ENCODE measurements at regions not wholly inside any gene's neighbourhood (a gene's known extent, or its start where the extent isn't known, plus 50 kb on each side); places are given as distances from the start of the nearest gene placed in this dataset.

DNA sequence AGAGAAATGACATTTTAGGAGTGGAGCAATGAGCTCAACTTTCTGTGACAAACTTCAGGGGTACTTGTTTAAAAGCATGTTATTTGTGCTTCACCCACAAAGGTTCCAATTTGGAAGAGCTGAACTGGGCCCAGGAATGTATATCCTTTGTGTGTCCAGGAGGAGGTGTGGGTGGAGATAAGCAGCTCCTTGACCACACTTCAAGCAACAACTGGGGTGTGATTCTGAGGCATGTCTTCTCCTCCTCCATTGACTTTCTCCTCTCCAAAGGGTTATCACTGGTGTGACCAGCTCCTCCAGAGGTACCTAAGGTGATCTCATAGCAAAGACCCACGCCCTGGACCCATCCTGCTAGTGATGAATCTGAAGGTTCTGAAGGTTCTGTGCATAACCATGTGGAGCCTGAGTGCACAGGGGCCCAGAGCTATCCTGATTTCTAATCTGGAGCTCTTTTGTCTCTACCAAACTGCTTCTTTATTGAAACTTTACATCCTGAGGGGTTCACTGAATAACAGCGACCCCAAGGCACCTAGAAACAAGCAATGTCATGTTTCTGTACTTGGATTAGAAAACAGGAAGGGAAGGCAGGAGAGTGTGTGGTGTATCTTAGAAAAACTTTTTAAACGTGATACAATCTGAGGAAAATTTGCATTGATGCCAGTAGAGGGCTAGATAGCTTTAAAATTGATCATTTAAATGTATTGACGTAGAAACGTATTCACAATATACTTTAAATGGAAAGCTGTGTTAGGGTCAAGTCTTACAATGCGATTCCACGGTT lies 60.9 kb upstream of the CD93 start:
- TF ChIP-seq POLR2AphosphoS5 (IDR thresholded peaks at IDR 0.05) = no peak
- TF ChIP-seq POLR2A (IDR thresholded peaks at IDR 0.05) = no peak
- TF ChIP-seq, protein P1, sequence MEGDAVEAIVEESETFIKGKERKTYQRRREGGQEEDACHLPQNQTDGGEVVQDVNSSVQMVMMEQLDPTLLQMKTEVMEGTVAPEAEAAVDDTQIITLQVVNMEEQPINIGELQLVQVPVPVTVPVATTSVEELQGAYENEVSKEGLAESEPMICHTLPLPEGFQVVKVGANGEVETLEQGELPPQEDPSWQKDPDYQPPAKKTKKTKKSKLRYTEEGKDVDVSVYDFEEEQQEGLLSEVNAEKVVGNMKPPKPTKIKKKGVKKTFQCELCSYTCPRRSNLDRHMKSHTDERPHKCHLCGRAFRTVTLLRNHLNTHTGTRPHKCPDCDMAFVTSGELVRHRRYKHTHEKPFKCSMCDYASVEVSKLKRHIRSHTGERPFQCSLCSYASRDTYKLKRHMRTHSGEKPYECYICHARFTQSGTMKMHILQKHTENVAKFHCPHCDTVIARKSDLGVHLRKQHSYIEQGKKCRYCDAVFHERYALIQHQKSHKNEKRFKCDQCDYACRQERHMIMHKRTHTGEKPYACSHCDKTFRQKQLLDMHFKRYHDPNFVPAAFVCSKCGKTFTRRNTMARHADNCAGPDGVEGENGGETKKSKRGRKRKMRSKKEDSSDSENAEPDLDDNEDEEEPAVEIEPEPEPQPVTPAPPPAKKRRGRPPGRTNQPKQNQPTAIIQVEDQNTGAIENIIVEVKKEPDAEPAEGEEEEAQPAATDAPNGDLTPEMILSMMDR (IDR thresholded peaks at IDR 0.05) = no peak
- no peaks in the 10 kb centered on the region for H3K27me3 ChIP-seq (replicated peaks; ENCODE audit: insufficient read depth)
- DNase-seq (ENCODE audit: low spot score) = no peak
- no peaks in the 10 kb centered on the region for H3K9me3 ChIP-seq
- WGBS = 76% methylated on average over 7 of the region's 7 CpGs
- intact Hi-C loops (cut with DNase I) = no loop called here
- H3K36me3 ChIP-seq = no peaks in the 10 kb centered on the region
- H3K4me1 ChIP-seq (replicated peaks) = no peaks in the 10 kb centered on the region
- no peak overlapping the region for H3K4me3 ChIP-seq
- H3K27ac ChIP-seq = no peak overlapping the region

DNA sequence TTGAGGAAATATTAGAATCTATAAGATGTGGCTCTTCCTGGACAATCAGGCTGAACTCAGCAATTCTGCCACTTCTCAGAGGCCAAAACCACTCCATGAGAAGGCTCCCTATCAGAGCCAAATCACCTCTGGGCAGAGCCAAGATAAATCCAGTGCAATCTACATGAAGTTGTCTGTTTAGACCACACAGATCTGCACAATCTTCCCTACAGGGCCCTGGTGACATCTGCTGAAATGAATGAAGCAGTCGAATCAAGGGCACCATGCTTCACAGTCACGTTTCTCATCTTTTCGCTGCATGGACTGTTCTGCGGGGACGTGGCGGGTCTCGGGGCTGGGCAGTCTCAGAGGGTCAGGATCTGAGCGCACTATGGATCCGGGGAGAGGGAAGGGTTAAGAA lies 60.1 kb upstream of the CD93 start:
- intact Hi-C loops (cut with DNase I) = no loop called here
- no peaks in the 10 kb centered on the region for H3K4me1 ChIP-seq (replicated peaks)
- H3K9me3 ChIP-seq = no peaks in the 10 kb centered on the region
- no peaks in the 10 kb centered on the region for H3K27me3 ChIP-seq (replicated peaks; ENCODE audit: insufficient read depth)
- H3K27ac ChIP-seq = no peak overlapping the region
- no peaks in the 10 kb centered on the region for H3K36me3 ChIP-seq
- TF ChIP-seq, protein P1 (IDR thresholded peaks at IDR 0.05) = no peak
- no peak for TF ChIP-seq POLR2A (IDR thresholded peaks at IDR 0.05)
- TF ChIP-seq POLR2AphosphoS5 (IDR thresholded peaks at IDR 0.05) = no peak
- H3K4me3 ChIP-seq = no peak overlapping the region
- no peak for DNase-seq (ENCODE audit: low spot score)
- WGBS = 96% methylated on average over 9 of the region's 9 CpGs

DNA sequence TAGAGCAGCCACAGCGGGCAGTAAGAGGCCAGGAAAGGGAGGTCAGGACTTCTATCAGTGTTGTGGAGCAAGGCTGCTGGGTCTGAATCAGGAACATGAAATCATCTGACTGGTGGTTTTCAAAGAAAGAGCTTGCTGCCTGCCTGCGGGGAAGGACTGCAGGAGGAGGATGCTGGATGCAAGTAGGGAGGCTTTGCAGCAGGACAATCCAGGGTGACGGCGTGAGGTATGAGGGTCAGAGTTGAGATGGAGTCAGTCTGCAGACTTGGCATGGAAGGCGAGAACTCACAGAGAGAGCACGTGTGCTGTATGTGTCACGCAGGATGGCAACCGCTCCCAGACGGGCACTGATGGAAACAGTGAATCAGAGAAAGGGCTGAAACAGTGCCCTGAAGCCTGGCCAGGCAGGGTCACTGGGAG lies 59.2 kb upstream of the CD93 start:
- H3K9me3 ChIP-seq = no peaks in the 10 kb centered on the region
- no peaks in the 10 kb centered on the region for H3K36me3 ChIP-seq
- intact Hi-C loops (cut with DNase I) = no loop called here
- no peak for TF ChIP-seq POLR2A (IDR thresholded peaks at IDR 0.05)
- TF ChIP-seq, protein P1 (IDR thresholded peaks at IDR 0.05) = no peak
- TF ChIP-seq POLR2AphosphoS5 (IDR thresholded peaks at IDR 0.05) = no peak
- DNase-seq (ENCODE audit: low spot score) = no peak
- WGBS = 85% methylated on average over 9 of the region's 9 CpGs
- no peaks in the 10 kb centered on the region for H3K27me3 ChIP-seq (replicated peaks; ENCODE audit: insufficient read depth)
- no peak overlapping the region for H3K27ac ChIP-seq
- no peaks in the 10 kb centered on the region for H3K4me1 ChIP-seq (replicated peaks)
- H3K4me3 ChIP-seq = no peak overlapping the region

- Histone ChIP-seq H3K4me1 (replicated peaks) (no peaks in the 10 kb centered on the region), H3K27ac (no peak overlapping the region), H3K4me3 (no peak overlapping the region), H3K27me3 (replicated peaks; ENCODE audit: insufficient read depth) (no peaks in the 10 kb centered on the region), H3K9me3 (no peaks in the 10 kb centered on the region), H3K36me3 (no peaks in the 10 kb centered on the region)
- DNase-seq (ENCODE audit: low spot score) = no peak
- intact Hi-C loops (cut with DNase I) = no loop called here
- TF ChIP-seq, protein P1 (IDR thresholded peaks at IDR 0.05) = no peak
- TF ChIP-seq POLR2AphosphoS5 (IDR thresholded peaks at IDR 0.05) (no peak), POLR2A (IDR thresholded peaks at IDR 0.05) (no peak)
- 94% methylated on average over 7 of the region's 7 CpGs for WGBS
Observed at GRCh38 chr20:23144856-23145255, 58.7 kb upstream of the CD93 start.
